Erythroblast (primary cell): ENCODE measurements at regions not wholly inside any gene's neighbourhood (a gene's known extent, or its start where the extent isn't known, plus 50 kb on each side); places are given as distances from the start of the nearest gene placed in this dataset.

Experiments used
- DNase-seq, 2 experiments: peaks; one replicate each; lab custom pipeline; 2025; lab: John Stamatoyannopoulos, UW
- GATA1 ChIP-seq: IDR thresholded peaks from 2 replicates; pipeline ENCODE4 v1.6.1; 2011; ENCODE audit warnings: low read depth, mild to moderate bottlenecking, control low read depth, low read length, moderate library complexity
- POLR2A ChIP-seq: IDR thresholded peaks from 2 replicates; pipeline ENCODE4 v1.6.1; 2011; ENCODE audit warnings: mild to moderate bottlenecking, low read length

- DNase-seq, result no peak
- TF ChIP-seq GATA1, result no peak
- no peak for TF ChIP-seq POLR2A
These were observed 1238.4 kb upstream of the NXPH2 start for GRCh38 chr2:140018541-140018940.

GRCh38 chr2:140014204-140014546, 1234.0 kb upstream of the NXPH2 start:
- no peak for DNase-seq

GRCh38 chr2:140013545-140014203, 1233.5 kb upstream of the NXPH2 start:
- no peak for DNase-seq
- TF ChIP-seq GATA1, result no peak
- TF ChIP-seq POLR2A, result no peak

More at GRCh38 chr2:140014204-140014546, 1234.0 kb upstream of the NXPH2 start:
- no peak for TF ChIP-seq POLR2A

DNA sequence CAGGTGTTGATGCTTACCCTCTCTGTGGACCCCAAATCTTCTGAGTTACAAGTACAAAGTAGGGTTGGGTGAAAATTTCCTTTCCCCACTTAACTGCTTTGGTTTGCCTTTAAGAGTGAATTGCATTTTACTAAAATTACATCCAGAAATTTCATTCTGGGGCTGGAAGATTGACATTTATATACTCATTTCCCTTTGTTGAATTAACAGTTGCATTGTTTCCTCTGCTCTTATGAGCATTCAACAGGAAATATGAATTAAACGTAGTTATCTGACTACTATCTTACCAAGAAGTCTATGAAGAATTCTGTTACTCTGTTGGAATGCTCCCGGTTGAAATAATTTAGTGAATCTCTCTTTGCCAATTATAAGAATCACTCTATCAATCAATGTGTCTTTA, 1231.1 kb upstream of the NXPH2 start:
- no peak for TF ChIP-seq GATA1
- no peak for TF ChIP-seq POLR2A
- no peak for DNase-seq

DNA sequence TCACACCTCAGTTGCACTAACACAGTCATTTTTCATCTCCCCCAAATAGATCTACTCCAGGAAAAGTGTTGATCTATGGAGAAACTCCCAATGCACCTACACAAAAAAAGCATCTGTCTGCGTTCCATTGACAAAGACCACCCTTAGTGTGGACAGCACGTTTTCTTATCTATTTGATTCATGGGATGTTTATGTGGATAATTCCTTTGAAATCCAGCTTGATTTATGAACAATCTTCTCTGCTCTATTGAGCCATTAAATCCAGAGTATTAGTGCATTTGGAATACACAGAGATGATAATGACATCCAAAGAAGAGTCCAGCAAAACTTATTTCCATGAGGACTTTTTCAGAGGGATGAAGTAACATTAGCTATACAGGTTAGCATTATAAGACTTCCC, 1221.9 kb upstream of the NXPH2 start:
- no peak for TF ChIP-seq POLR2A
- TF ChIP-seq GATA1, result no peak

DNA sequence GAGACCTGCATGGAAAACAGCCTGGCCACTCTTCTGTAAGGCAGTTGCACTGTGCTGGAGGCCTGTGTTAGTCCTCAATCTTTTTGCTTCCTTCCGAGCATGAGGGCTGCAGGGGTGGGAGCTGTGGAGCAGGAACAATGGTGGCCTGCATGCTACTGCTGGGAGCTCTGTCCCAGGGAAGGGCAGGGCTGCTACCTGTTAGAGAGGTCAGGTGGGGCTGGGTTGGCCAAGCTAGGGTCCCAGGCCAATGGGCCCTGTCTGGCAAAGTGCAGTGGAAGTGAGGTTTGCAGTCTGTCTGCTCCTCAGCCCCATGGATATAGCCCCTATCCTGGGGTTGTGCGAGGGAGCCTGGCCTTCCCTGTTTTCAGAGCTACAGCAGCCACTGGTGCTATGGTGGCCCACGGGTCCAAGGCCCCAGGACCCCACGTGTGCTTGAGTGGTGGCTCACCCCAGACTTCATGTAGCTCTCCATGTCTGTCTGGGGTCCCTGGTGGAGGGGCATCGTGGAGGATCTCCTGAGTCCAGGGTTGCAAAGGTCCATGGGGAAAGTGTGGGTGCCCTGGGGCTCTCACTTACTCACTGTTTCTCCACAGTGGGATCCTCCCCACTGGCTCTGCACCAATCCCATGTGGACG, 1212.6 kb upstream of the NXPH2 start:
- TF ChIP-seq POLR2A (no peak), GATA1 (no peak)

More for the DNA sequence above, 1221.9 kb upstream of the NXPH2 start:
- no peak for DNase-seq

DNA sequence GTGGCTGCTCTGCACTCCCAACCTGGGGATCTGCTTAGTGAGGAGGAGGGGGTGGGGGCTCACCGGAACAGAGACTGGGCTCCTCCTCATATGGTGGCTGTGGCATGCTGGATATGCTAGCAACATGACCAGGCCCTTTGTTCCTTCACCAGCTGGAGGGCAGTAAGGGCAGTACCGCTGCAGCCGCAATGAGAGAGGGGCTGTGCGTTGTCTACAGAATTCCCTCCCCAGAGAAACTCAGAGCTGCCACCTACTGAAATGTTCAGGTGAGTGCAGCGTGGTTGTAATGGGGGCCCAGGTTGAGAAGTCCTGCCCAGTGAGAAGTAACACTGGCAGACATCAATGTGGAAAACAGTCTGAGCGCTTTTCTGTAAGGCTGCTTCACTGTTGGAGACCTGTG, 1211.9 kb upstream of the NXPH2 start:
- TF ChIP-seq GATA1, result no peak
- TF ChIP-seq POLR2A, result no peak
- DNase-seq, result no peak

More for the DNA sequence above, 1212.6 kb upstream of the NXPH2 start:
- no peak for DNase-seq

DNA sequence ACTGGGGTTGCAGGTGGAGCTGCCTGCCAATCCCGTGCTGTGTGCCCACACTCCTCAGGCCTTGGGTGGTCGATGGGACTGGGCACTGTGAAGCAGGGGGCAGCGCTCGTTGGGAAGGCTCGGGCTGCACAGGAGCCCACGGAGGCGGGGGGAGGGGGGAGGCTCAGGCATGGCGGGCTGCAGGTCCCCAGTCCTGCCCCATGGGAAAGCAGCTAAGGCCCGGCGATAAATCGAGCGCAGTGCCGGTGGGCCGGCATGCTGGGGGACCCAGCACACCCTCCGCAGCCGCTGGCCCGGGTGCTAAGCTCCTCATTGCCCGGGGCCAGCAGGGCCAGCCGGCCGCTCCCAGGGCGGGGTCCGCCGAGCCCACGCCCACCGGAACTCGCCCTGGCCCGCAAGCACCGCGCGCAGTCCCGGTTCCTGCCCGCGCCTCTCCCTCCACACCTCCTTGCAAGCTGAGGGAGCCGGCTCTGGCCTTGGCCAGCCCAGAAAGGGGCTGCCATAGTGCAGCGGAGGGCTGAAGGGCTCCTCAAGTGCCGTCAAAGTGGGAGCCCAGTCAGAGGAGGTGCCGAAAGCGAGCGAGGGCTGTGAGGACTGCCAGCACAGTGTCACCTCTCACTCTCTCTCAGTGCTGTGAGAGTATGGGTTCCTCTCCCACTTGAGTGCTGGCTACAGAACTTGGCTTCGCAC, 1210.6 kb upstream of the NXPH2 start:
- TF ChIP-seq POLR2A (no peak), GATA1 (no peak)
- DNase-seq, result no peak

GRCh38 chr2:139969323-139969722, 1189.1 kb upstream of the NXPH2 start:
- DNase-seq, result no peak

GRCh38 chr2:139968588-139968987, 1188.4 kb upstream of the NXPH2 start:
- no peak for TF ChIP-seq POLR2A
- no peak for TF ChIP-seq GATA1

More at GRCh38 chr2:139969323-139969722, 1189.1 kb upstream of the NXPH2 start:
- TF ChIP-seq GATA1 (no peak), POLR2A (no peak)

GRCh38 chr2:139967665-139968064, 1187.5 kb upstream of the NXPH2 start:
- DNase-seq, result no peak
- TF ChIP-seq GATA1, result no peak
- TF ChIP-seq POLR2A, result no peak

More at GRCh38 chr2:139968588-139968987, 1188.4 kb upstream of the NXPH2 start:
- no peak for DNase-seq

GRCh38 chr2:139964721-139965440, 1184.7 kb upstream of the NXPH2 start:
- no peak for DNase-seq
- TF ChIP-seq POLR2A (no peak), GATA1 (no peak)

- DNase-seq, result no peak
- TF ChIP-seq POLR2A (no peak), GATA1 (no peak)
These were observed 1183.7 kb upstream of the NXPH2 start for GRCh38 chr2:139963863-139964355.
